Fibroblast of skin of left biceps (primary cell): ENCODE measurements at regions not wholly inside any gene's neighbourhood (a gene's known extent, or its start where the extent isn't known, plus 50 kb on each side); places are given as distances from the start of the nearest gene placed in this dataset.
"Not testable (repeated sequence)": the region's sequence is repeated elsewhere in the genome, so short reads cannot be mapped to it uniquely, and the experiment has no call there.

Source experiments
- DNase-seq, 2 experiments: peaks; one replicate each; pipeline ENCODE4 v3.0.0-alpha.2; 2013; ENCODE audit warnings: low read depth in 2 of 2

GRCh38 chr2:72078773-72079172 is 68.9 kb downstream of the CYP26B1 start:
- DNase-seq: no peak

GRCh38 chr2:72077702-72078169 is 69.9 kb downstream of the CYP26B1 start:
- DNase-seq: no peak

GRCh38 chr2:72073373-72073772 is 74.3 kb downstream of the CYP26B1 start:
- not testable (repeated sequence) for DNase-seq

- not testable (repeated sequence) for DNase-seq
Measured at GRCh38 chr2:72064197-72064596, 83.5 kb downstream of the CYP26B1 start.

- DNase-seq: no peak
Measured at GRCh38 chr2:72062336-72062735, 85.3 kb downstream of the CYP26B1 start.

GRCh38 chr2:72057308-72057707 is 90.4 kb downstream of the CYP26B1 start:
- DNase-seq: no peak

GRCh38 chr2:72051971-72052505 is 95.6 kb downstream of the CYP26B1 start:
- peak; percentile 27 to 39 for DNase-seq

- DNase-seq: no peak
Measured at GRCh38 chr2:72051204-72051603, 96.5 kb downstream of the CYP26B1 start.

GRCh38 chr2:72050734-72051133 is 96.9 kb downstream of the CYP26B1 start:
- no peak for DNase-seq

GRCh38 chr2:72048881-72049477 is 98.7 kb downstream of the CYP26B1 start:
- no peak for DNase-seq

- no peak for DNase-seq
Measured at GRCh38 chr2:72043985-72044384, 103.7 kb downstream of the CYP26B1 start.

GRCh38 chr2:72041638-72042111 is 106.0 kb downstream of the CYP26B1 start:
- DNase-seq: no peak

- no peak for DNase-seq
Measured at GRCh38 chr2:72040629-72041571, 106.8 kb downstream of the CYP26B1 start.

- no peak for DNase-seq
Measured at GRCh38 chr2:72038524-72038923, 109.1 kb downstream of the CYP26B1 start.

GRCh38 chr2:72037261-72037666 is 110.4 kb downstream of the CYP26B1 start:
- no peak for DNase-seq

GRCh38 chr2:72036595-72036994 is 111.1 kb downstream of the CYP26B1 start:
- DNase-seq: no peak

GRCh38 chr2:72036173-72036545 is 111.5 kb downstream of the CYP26B1 start:
- no peak for DNase-seq

- DNase-seq: no peak
Measured at GRCh38 chr2:72035518-72036172, 112.0 kb downstream of the CYP26B1 start.

GRCh38 chr2:72034353-72035095 is 113.1 kb downstream of the CYP26B1 start:
- DNase-seq: no peak

- no peak for DNase-seq
Measured at GRCh38 chr2:72033636-72034035, 114.0 kb downstream of the CYP26B1 start.

GRCh38 chr2:72032481-72033041 is 115.1 kb downstream of the CYP26B1 start:
- DNase-seq: no peak
